HL-60 (cell line): ENCODE measurements at regions not wholly inside any gene's neighbourhood (a gene's known extent, or its start where the extent isn't known, plus 50 kb on each side); places are given as distances from the start of the nearest gene placed in this dataset.

Experiments
- CTCF ChIP-seq: IDR thresholded peaks from one replicate; pipeline ENCODE4 v1.5.1; 2011; ENCODE audit warnings: low read length, control low read depth, inconsistent platforms; ENCODE audit not compliant: insufficient read depth
- GABPA ChIP-seq: IDR thresholded peaks from 2 replicates; pipeline ENCODE4 v1.6.1; 2012; ENCODE audit warnings: low read depth
- POLR2AphosphoS5 ChIP-seq: IDR thresholded peaks from 2 replicates; pipeline ENCODE4 v1.6.1; 2012; ENCODE audit warnings: low read depth
- REST ChIP-seq: IDR thresholded peaks from 2 replicates; pipeline ENCODE4 v1.6.1; 2012; ENCODE audit warnings: low read depth; ENCODE audit not compliant: insufficient replicate concordance
- SPI1 ChIP-seq: IDR thresholded peaks from 2 replicates; pipeline ENCODE4 v1.6.1; 2012; ENCODE audit warnings: low read depth, mild to moderate bottlenecking, borderline replicate concordance

- TF ChIP-seq CTCF (no peak), POLR2AphosphoS5 (no peak), REST (no peak), GABPA (no peak), SPI1 (no peak)
These were observed 57.7 kb upstream of the IRX1 start for GRCh38 chr5:3537942-3538341.
